Keratinocyte (primary cell): ENCODE measurements at regions not wholly inside any gene's neighbourhood (a gene's known extent, or its start where the extent isn't known, plus 50 kb on each side); places are given as distances from the start of the nearest gene placed in this dataset.

Experiments
- DNase-seq: peaks from one replicate; pipeline ENCODE4 v3.0.0-alpha.2; 2011; ENCODE audit warnings: low read depth, missing footprints, low spot score
- FAIRE-seq: peaks from 2 replicates; lab custom pipeline; 2011; peaks lifted over from hg19 to GRCh38; lab: Jason Lieb, UNC
- H2AFZ ChIP-seq: 2 replicates; pipeline ENCODE4 v1.6.0; 2012; ENCODE audit warnings: low read length, control low read depth, inconsistent platforms; ENCODE audit not compliant: control insufficient read depth
- H3K27ac ChIP-seq: 2 replicates; pipeline ENCODE4 v1.5.1; 2011; ENCODE audit warnings: low read length; ENCODE audit not compliant: control insufficient read depth, insufficient read depth
- H3K27me3 ChIP-seq: 3 replicates; pipeline ENCODE4 v1.6.0; 2011; ENCODE audit warnings: low read length; ENCODE audit not compliant: control insufficient read depth, insufficient read depth; ENCODE audit errors: extremely low read depth
- H3K36me3 ChIP-seq, 2 experiments: 2 replicates in 1 of 2; 3 replicates in 1 of 2; pipeline ENCODE4 v1.5.1; 2011; ENCODE audit warnings: low read length in 2 of 2, mild to moderate bottlenecking in 1 of 2; ENCODE audit not compliant: control insufficient read depth in 2 of 2, insufficient read depth in 2 of 2; ENCODE audit errors: extremely low read depth in 1 of 2
- H3K4me1 ChIP-seq: 3 replicates; pipeline ENCODE4 v1.5.1; 2011; ENCODE audit warnings: low read length; ENCODE audit not compliant: control insufficient read depth, insufficient read depth; ENCODE audit errors: extremely low read depth
- H3K4me2 ChIP-seq: 3 replicates; pipeline ENCODE4 v1.6.0; 2011; ENCODE audit warnings: low read depth, low read length; ENCODE audit not compliant: control insufficient read depth, insufficient read depth; ENCODE audit errors: extremely low read depth
- H3K4me3 ChIP-seq, 3 experiments: fragments of 200-600 bp in 1 of 3; sonication (generic) in 1 of 3; 2 replicates in 2 of 3; 3 replicates in 1 of 3; pipeline ENCODE4 v1.5.1; 2011 to 2016; ENCODE audit warnings: low read length in 3 of 3, mild to moderate bottlenecking in 3 of 3, control low read depth in 2 of 3, inconsistent platforms in 1 of 3, low read depth in 1 of 3, mixed read lengths in 1 of 3, mixed run types in 1 of 3, moderate library complexity in 1 of 3; ENCODE audit not compliant: control insufficient read depth in 2 of 3, insufficient read depth in 2 of 3; ENCODE audit errors: extremely low read depth in 1 of 3
- H3K79me2 ChIP-seq: 2 replicates; pipeline ENCODE4 v1.6.0; 2012; ENCODE audit warnings: low read length; ENCODE audit not compliant: control insufficient read depth, insufficient read depth
- H3K9ac ChIP-seq: 3 replicates; pipeline ENCODE4 v1.6.0; 2011; ENCODE audit warnings: low read length; ENCODE audit not compliant: control insufficient read depth, insufficient read depth; ENCODE audit errors: extremely low read depth
- H3K9me1 ChIP-seq: 3 replicates; pipeline ENCODE4 v1.6.0; 2011; ENCODE audit warnings: low read length; ENCODE audit not compliant: control insufficient read depth, insufficient read depth; ENCODE audit errors: extremely low read depth
- H3K9me3 ChIP-seq: 2 replicates; pipeline ENCODE4 v1.5.1; 2012; ENCODE audit warnings: low read depth, low read length; ENCODE audit not compliant: control insufficient read depth
- H4K20me1 ChIP-seq: 3 replicates; pipeline ENCODE4 v1.6.0; 2011; ENCODE audit warnings: low read length; ENCODE audit not compliant: control insufficient read depth, insufficient read depth; ENCODE audit errors: extremely low read depth
- CTCF ChIP-seq, 3 experiments: IDR thresholded peaks in 1 of 3; conservative IDR thresholded peaks in 1 of 3; optimal IDR thresholded peaks in 1 of 3; 2 replicates in 2 of 3; 3 replicates in 1 of 3; pipeline versions ENCODE3 to v1.5.1; 2011; ENCODE audit warnings: low read length in 3 of 3, mild to moderate bottlenecking in 3 of 3, moderate library complexity in 2 of 3, control low read depth in 1 of 3, inconsistent platforms in 1 of 3; ENCODE audit not compliant: insufficient read depth in 2 of 3; ENCODE audit errors: extremely low read depth in 1 of 3
- EZH2 ChIP-seq: IDR thresholded peaks from one replicate; pipeline ENCODE4 v1.6.1; 2012; ENCODE audit warnings: inconsistent platforms, mild to moderate bottlenecking, low read length, moderate library complexity
- dilution Hi-C: fragments of 300-500 bp; cut with MboI; formaldehyde crosslinking; loops from one replicate; pipeline ENCODE4 v1.7.0; 2020; ENCODE audit warnings: low sequenced_read_pairs; ENCODE audit not compliant: extremely low pct_ligation_motif_present

- Histone ChIP-seq H3K27ac (no peak overlapping the region), H3K4me2 (no peak overlapping the region), H3K79me2 (no peaks in the 10 kb centered on the region), H3K4me1 (no peaks in the 10 kb centered on the region), H3K4me3 (no peak overlapping the region), H3K9me3 (no peaks in the 10 kb centered on the region), H3K9me1 (no peaks in the 10 kb centered on the region), H3K27me3 (no peaks in the 10 kb centered on the region), H3K36me3 (no peaks in the 10 kb centered on the region), H3K9ac (no peak overlapping the region), H4K20me1 (no peaks in the 10 kb centered on the region), H2AFZ (no peak overlapping the region)
- TF ChIP-seq CTCF (optimal IDR thresholded peaks at IDR 0.05 in 1 of 3, IDR thresholded peaks at IDR 0.05 in 1 of 3, conservative IDR thresholded peaks at IDR 0.05 in 1 of 3; ENCODE audit: extremely low read depth in 1 of 3, insufficient read depth in 2 of 3, low read length in 3 of 3) = no peak
- TF ChIP-seq EZH2 = no peak
- dilution Hi-C loops = no loop called here
- no peak for DNase-seq
- no peak for FAIRE-seq
Measured at GRCh38 chr6:105667056-105667455, 264.2 kb upstream of the PREP start.

DNA sequence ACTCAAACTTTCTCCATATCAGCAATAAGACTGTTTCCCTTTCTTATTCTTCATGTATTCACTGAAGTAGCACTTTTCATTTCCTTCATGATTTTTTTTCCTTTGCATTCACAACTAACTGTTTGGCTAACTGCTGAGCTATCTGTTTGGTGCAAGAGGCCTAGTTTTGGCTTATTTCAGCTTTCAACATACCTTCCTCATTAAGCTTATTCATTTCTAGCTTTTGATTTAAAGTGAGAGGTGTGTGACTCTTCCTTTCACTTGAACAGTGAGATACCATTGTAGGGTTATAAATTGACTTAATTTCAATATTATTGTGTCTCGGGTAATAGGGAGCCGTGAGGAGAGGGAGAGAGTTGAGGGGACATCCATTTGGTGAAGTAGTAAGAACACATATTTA, 262.0 kb upstream of the PREP start:
- dilution Hi-C loops = no loop called here
- DNase-seq (no peak), FAIRE-seq (no peak)
- H3K9ac ChIP-seq = no peak overlapping the region
- H3K27me3 ChIP-seq = no peaks in the 10 kb centered on the region
- no peak overlapping the region for H3K4me3 ChIP-seq
- no peak for TF ChIP-seq EZH2
- no peak for TF ChIP-seq CTCF (optimal IDR thresholded peaks at IDR 0.05 in 1 of 3, IDR thresholded peaks at IDR 0.05 in 1 of 3, conservative IDR thresholded peaks at IDR 0.05 in 1 of 3; ENCODE audit: extremely low read depth in 1 of 3, insufficient read depth in 2 of 3, low read length in 3 of 3)
- H3K4me1 ChIP-seq = no peaks in the 10 kb centered on the region
- H3K9me1 ChIP-seq = no peaks in the 10 kb centered on the region
- no peak overlapping the region for H3K27ac ChIP-seq
- H3K79me2 ChIP-seq = no peaks in the 10 kb centered on the region
- no peaks in the 10 kb centered on the region for H3K9me3 ChIP-seq
- H4K20me1 ChIP-seq = no peaks in the 10 kb centered on the region
- no peak overlapping the region for H3K4me2 ChIP-seq
- H2AFZ ChIP-seq = no peak overlapping the region
- no peaks in the 10 kb centered on the region for H3K36me3 ChIP-seq
